CD8-positive, alpha-beta memory T cell (primary cell): ENCODE measurements at regions not wholly inside any gene's neighbourhood (a gene's known extent, or its start where the extent isn't known, plus 50 kb on each side); places are given as distances from the start of the nearest gene placed in this dataset.
A peak's percentile ranks its signal among the peaks of the same experiment; 100 is the strongest.

Experiments
- CTCF ChIA-PET: fragments of 350-600 bp; sonication (Branson Sonifier 250); formaldehyde crosslinking; loops from one replicate; lab custom pipeline; 2021; ENCODE audit warnings: antibody characterized with exemption; lab: Charles Lee
- POLR2A ChIA-PET: fragments of 350-600 bp; sonication (Branson Sonifier 250); formaldehyde crosslinking; loops from one replicate; lab custom pipeline; 2021; ENCODE audit warnings: antibody characterized with exemption; lab: Charles Lee
- DNase-seq, 5 donors: peaks; one replicate each; pipeline versions ENCODE4 v3.0.0 to v3.0.0-alpha.2; 2020 to 2022; ENCODE audit warnings: mixed read lengths in 1 of 5
- H3K27ac ChIP-seq: one replicate; pipeline ENCODE4 v1.7.0; 2013; ENCODE audit warnings: low read depth, mild to moderate bottlenecking, low read length, moderate library complexity
- H3K27me3 ChIP-seq: 2 replicates; pipeline ENCODE4 v1.7.0; 2013; ENCODE audit warnings: low read length, mild to moderate bottlenecking; ENCODE audit not compliant: insufficient read depth, poor library complexity, severe bottlenecking
- H3K36me3 ChIP-seq: 2 replicates; pipeline ENCODE4 v1.7.0; 2013; ENCODE audit warnings: mild to moderate bottlenecking, low read length, moderate library complexity; ENCODE audit not compliant: insufficient read depth
- H3K4me1 ChIP-seq: 2 replicates; pipeline ENCODE4 v1.7.0; 2013; ENCODE audit warnings: mild to moderate bottlenecking, low read length, moderate library complexity; ENCODE audit not compliant: insufficient read depth
- H3K4me3 ChIP-seq: 2 replicates; pipeline ENCODE4 v1.7.0; 2013; ENCODE audit warnings: mild to moderate bottlenecking, low read length
- H3K9me3 ChIP-seq: 2 replicates; pipeline ENCODE4 v1.7.0; 2013; ENCODE audit warnings: mild to moderate bottlenecking, low read length
- H3K27ac Mint-ChIP-seq, 8 donors: one replicate each; pipeline ENCODE4 v1.8.0; 2020 to 2021; ENCODE audit warnings: mixed read lengths in 8 of 8, mild to moderate bottlenecking in 6 of 8, inconsistent platforms in 3 of 8, moderate library complexity in 3 of 8
- H3K27me3 Mint-ChIP-seq, 2 donors: one replicate each; pipeline ENCODE4 v1.8.0; 2020 to 2021; ENCODE audit warnings: mixed read lengths in 2 of 2, mild to moderate bottlenecking in 1 of 2, moderate library complexity in 1 of 2
- H3K36me3 Mint-ChIP-seq, 3 donors: one replicate each; pipeline ENCODE4 v1.8.0; 2020 to 2021; ENCODE audit warnings: mixed read lengths in 3 of 3, inconsistent platforms in 1 of 3, mild to moderate bottlenecking in 1 of 3
- H3K4me1 Mint-ChIP-seq, 3 donors: one replicate each; pipeline ENCODE4 v1.8.0; 2020 to 2021; ENCODE audit warnings: mixed read lengths in 3 of 3, inconsistent platforms in 1 of 3, mild to moderate bottlenecking in 1 of 3
- H3K4me3 Mint-ChIP-seq, 7 donors: one replicate each; pipeline ENCODE4 v1.8.0; 2020 to 2021; ENCODE audit warnings: mixed read lengths in 7 of 7, mild to moderate bottlenecking in 6 of 7, moderate library complexity in 4 of 7, inconsistent platforms in 2 of 7
- H3K9me3 Mint-ChIP-seq, 5 donors: one replicate each; pipeline ENCODE4 v1.8.0; 2020 to 2022; ENCODE audit warnings: mixed read lengths in 5 of 5, mild to moderate bottlenecking in 3 of 5, moderate library complexity in 2 of 5, inconsistent platforms in 1 of 5

DNA sequence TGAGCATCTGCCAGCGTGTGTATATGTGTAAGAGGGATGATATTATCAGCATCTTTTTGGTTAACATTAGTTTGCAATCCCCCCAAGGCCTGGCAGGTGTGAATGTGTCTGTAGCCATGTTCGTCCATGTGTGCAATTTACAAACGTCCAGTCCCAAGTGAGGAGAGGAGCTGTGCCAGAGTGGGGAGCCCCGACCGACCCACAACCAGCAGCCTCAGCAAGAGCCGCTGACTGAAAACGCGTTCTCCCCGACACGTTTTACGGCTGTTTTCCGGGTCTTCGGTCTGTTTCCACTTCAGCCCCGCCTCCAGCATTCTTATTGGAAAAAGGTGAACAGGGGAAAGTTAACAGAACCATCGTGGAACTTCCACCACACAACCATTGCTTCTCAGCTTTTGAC lies 119.1 kb upstream of the SOX1 start:
- Histone ChIP-seq H3K27me3 (no peaks in the 10 kb centered on the region), H3K27ac (no peak overlapping the region), H3K4me1 (no peaks in the 10 kb centered on the region), H3K36me3 (no peaks in the 10 kb centered on the region), H3K4me3 (no peak overlapping the region), H3K9me3 (no peaks in the 10 kb centered on the region)
- ChIA-PET CTCF (no interaction called here), POLR2A (no interaction called here)
- Mint-ChIP-seq H3K4me1 (no peaks in the 10 kb centered on the region), H3K27ac (peak overlapping the region in 1 of 8 donors; percentile 21), H3K36me3 (no peaks in the 10 kb centered on the region), H3K4me3 (no peak overlapping the region), H3K9me3 (peaks cover 0 to 8% (median 2%) of the 10 kb centered on the region in 5 donors), H3K27me3 (peaks cover 0 to 4% of the 10 kb centered on the region in 2 donors)
- DNase-seq = no peak

DNA sequence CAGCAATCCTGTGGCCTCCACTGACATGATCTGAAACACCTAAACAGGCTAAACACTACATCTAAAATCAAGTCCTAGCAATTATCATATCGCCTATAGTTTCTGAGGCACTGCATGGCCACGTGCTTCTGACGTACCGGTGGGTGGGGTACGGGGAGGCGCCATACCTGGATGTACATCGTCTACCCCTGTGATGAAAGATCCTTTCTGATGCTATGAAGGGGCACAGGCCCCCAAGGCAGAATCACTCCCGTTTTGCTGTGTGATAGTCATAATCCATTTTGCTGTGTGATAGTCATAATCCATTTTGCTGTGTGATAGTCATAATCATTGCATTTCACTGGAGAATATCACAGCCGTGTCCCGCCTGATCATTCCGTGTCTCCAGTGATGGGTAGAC lies 118.7 kb upstream of the SOX1 start:
- Mint-ChIP-seq H3K27ac (peak overlapping the region in 1 of 8 donors; percentile 21), H3K27me3 (peaks cover 0 to 2% of the 10 kb centered on the region in 2 donors), H3K4me1 (no peaks in the 10 kb centered on the region), H3K4me3 (no peak overlapping the region), H3K36me3 (no peaks in the 10 kb centered on the region), H3K9me3 (peaks cover 0 to 8% (median 2%) of the 10 kb centered on the region in 5 donors)
- DNase-seq = no peak
- H3K27me3 ChIP-seq = no peaks in the 10 kb centered on the region
- ChIA-PET CTCF (no interaction called here), POLR2A (no interaction called here)
- no peaks in the 10 kb centered on the region for H3K36me3 ChIP-seq
- no peak overlapping the region for H3K27ac ChIP-seq
- H3K4me1 ChIP-seq = no peaks in the 10 kb centered on the region
- H3K4me3 ChIP-seq = no peak overlapping the region
- no peaks in the 10 kb centered on the region for H3K9me3 ChIP-seq

DNA sequence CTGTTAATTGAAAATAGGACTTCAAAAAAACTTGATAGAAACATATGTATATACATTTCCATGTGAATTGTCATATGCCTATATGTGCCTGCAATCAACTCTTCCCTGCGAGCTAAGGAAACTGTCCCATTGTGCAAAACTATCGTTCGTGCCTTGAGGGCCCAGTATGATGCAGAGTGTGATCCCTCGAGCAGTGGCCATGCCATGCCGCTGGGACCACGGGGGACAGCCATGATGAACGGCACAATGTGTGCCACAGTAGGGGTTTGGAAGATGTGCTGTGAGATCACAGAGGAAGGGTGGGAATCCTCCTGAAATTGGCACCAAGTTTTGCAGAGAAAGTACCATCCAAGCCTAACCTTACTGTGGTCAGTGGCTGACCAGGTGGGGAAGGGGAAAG lies 118.1 kb upstream of the SOX1 start:
- ChIA-PET POLR2A (no interaction called here), CTCF (no interaction called here)
- Histone ChIP-seq H3K9me3 (no peaks in the 10 kb centered on the region), H3K36me3 (no peaks in the 10 kb centered on the region), H3K4me1 (no peaks in the 10 kb centered on the region), H3K4me3 (no peak overlapping the region), H3K27ac (no peak overlapping the region), H3K27me3 (no peaks in the 10 kb centered on the region)
- DNase-seq = no peak
- no peak overlapping the region for H3K27ac Mint-ChIP-seq
- no peaks in the 10 kb centered on the region for H3K36me3 Mint-ChIP-seq
- no peak overlapping the region for H3K4me3 Mint-ChIP-seq
- peaks cover 0 to 2% of the 10 kb centered on the region in 2 donors for H3K27me3 Mint-ChIP-seq
- H3K4me1 Mint-ChIP-seq = no peaks in the 10 kb centered on the region
- H3K9me3 Mint-ChIP-seq = peaks cover 0 to 8% (median 2%) of the 10 kb centered on the region in 5 donors

DNA sequence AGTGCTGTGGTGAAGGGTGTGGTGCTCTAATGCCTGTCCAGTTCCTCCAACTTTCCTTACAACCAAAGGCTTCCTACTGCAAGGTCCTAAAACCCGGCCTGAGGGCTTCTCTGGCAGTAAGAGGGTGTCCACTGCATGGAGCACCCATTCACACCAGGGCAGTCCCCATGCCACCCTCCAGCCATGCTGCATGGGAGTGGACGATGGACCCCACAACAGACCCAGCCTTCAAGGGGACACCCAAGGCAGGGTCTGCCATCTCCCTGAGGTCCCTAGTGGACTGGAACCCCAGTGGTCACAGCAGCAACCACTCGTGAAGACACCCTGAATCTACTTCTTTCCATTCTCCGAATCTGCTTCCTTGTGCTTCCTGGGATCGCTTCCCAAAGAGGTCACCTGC lies 117.6 kb upstream of the SOX1 start:
- Histone ChIP-seq H3K27ac (no peak overlapping the region), H3K27me3 (no peaks in the 10 kb centered on the region), H3K4me3 (no peak overlapping the region), H3K9me3 (no peaks in the 10 kb centered on the region), H3K4me1 (no peaks in the 10 kb centered on the region), H3K36me3 (no peaks in the 10 kb centered on the region)
- no peaks in the 10 kb centered on the region for H3K4me1 Mint-ChIP-seq
- DNase-seq = no peak
- peaks cover 0 to 2% of the 10 kb centered on the region in 2 donors for H3K27me3 Mint-ChIP-seq
- H3K9me3 Mint-ChIP-seq = peaks cover 0 to 8% (median 2%) of the 10 kb centered on the region in 5 donors
- POLR2A ChIA-PET = no interaction called here
- H3K36me3 Mint-ChIP-seq = no peaks in the 10 kb centered on the region
- H3K4me3 Mint-ChIP-seq = no peak overlapping the region
- CTCF ChIA-PET = no interaction called here
- no peak overlapping the region for H3K27ac Mint-ChIP-seq

DNA sequence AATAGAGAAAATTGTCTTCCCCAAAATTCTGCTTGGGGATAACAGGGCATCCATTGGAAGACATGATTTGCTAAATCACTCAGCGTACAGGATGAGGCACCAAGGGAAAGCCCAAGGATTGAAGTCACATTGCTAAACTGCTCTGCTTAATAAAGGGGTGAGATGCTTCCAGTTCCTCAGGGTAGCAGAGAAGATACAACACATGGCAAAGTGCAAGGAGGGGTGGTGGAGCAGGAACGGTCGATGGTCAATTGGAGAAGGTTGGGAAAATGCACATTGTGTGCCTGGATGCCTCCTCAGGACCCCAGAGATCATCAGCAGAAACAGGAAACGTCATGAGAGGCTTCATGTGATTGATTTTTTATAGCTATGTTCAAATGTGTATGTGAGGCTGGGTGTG lies 116.3 kb upstream of the SOX1 start:
- H3K4me3 ChIP-seq = no peak overlapping the region
- ChIA-PET CTCF (no interaction called here), POLR2A (no interaction called here)

DNA sequence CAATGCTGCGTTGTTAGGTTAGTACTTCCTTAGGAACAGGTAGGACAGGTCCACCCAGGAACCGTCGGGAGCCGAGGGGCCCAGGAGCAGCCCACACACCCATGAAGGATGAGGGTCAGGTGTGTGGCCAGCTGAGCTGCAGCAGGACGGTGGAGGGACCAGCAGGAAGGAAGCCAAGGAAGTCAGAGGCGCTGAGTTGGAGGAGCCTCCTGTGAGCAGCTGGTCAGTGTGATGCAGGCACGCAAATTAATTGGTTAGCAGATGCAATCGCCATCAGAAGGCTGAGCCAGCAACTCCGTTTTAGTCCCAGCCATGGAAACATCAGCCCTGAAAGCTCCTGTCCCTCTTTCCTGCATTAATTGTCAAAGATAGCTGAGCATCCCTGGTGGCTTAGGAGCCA lies 114.9 kb upstream of the SOX1 start:
- no peak overlapping the region for H3K4me3 ChIP-seq
- Mint-ChIP-seq H3K9me3 (peaks cover 0 to 4% (median 2%) of the 10 kb centered on the region in 5 donors), H3K27ac (no peak overlapping the region), H3K4me1 (no peaks in the 10 kb centered on the region), H3K36me3 (no peaks in the 10 kb centered on the region), H3K4me3 (no peak overlapping the region), H3K27me3 (peaks cover 0 to 4% of the 10 kb centered on the region in 2 donors)
- no peaks in the 10 kb centered on the region for H3K4me1 ChIP-seq
- no peak for DNase-seq
- H3K27me3 ChIP-seq = no peaks in the 10 kb centered on the region
- no peaks in the 10 kb centered on the region for H3K9me3 ChIP-seq
- H3K36me3 ChIP-seq = no peaks in the 10 kb centered on the region
- no peak overlapping the region for H3K27ac ChIP-seq
- POLR2A ChIA-PET = no interaction called here
- CTCF ChIA-PET = no interaction called here

More for the DNA sequence above, 116.3 kb upstream of the SOX1 start:
- H3K4me3 Mint-ChIP-seq = no peak overlapping the region
- no peak overlapping the region for H3K27ac Mint-ChIP-seq
- no peak overlapping the region for H3K27ac ChIP-seq
- no peaks in the 10 kb centered on the region for H3K36me3 ChIP-seq
- no peaks in the 10 kb centered on the region for H3K4me1 Mint-ChIP-seq
- H3K4me1 ChIP-seq = no peaks in the 10 kb centered on the region
- H3K36me3 Mint-ChIP-seq = no peaks in the 10 kb centered on the region
- DNase-seq = no peak
- no peaks in the 10 kb centered on the region for H3K9me3 ChIP-seq
- no peaks in the 10 kb centered on the region for H3K27me3 ChIP-seq
- H3K27me3 Mint-ChIP-seq = peaks cover 0 to 4% of the 10 kb centered on the region in 2 donors
- H3K9me3 Mint-ChIP-seq = peaks cover 0 to 7% (median 2%) of the 10 kb centered on the region in 5 donors

DNA sequence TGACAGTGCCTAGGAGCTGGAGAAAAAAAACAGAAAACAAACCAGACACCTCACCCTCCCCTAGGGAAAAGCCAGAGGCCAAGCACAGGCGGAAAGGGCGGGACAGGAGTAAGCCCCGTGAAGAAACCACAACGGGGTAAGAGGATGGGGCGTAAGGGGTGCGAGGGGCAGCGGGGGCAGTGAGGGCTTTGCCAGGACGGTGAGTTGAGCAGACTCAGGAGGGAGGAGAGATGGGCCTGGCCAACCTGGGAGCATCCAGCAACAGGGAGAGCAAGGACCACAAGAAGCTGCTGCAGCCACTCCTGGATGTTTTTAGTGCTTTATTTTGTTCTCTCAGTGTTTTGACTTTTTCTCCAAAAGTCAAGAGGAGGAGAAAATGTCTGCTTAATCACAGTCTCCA lies 114.1 kb upstream of the SOX1 start:
- Histone ChIP-seq H3K9me3 (no peaks in the 10 kb centered on the region), H3K36me3 (no peaks in the 10 kb centered on the region), H3K4me1 (no peaks in the 10 kb centered on the region), H3K27me3 (no peaks in the 10 kb centered on the region), H3K27ac (no peak overlapping the region), H3K4me3 (no peak overlapping the region)
- ChIA-PET CTCF (no interaction called here), POLR2A (no interaction called here)
- Mint-ChIP-seq H3K36me3 (no peaks in the 10 kb centered on the region), H3K27me3 (peaks cover 0 to 4% of the 10 kb centered on the region in 2 donors), H3K9me3 (peaks cover 0 to 3% (median 2%) of the 10 kb centered on the region in 5 donors), H3K4me1 (no peaks in the 10 kb centered on the region), H3K4me3 (no peak overlapping the region), H3K27ac (no peak overlapping the region)
- no peak for DNase-seq

DNA sequence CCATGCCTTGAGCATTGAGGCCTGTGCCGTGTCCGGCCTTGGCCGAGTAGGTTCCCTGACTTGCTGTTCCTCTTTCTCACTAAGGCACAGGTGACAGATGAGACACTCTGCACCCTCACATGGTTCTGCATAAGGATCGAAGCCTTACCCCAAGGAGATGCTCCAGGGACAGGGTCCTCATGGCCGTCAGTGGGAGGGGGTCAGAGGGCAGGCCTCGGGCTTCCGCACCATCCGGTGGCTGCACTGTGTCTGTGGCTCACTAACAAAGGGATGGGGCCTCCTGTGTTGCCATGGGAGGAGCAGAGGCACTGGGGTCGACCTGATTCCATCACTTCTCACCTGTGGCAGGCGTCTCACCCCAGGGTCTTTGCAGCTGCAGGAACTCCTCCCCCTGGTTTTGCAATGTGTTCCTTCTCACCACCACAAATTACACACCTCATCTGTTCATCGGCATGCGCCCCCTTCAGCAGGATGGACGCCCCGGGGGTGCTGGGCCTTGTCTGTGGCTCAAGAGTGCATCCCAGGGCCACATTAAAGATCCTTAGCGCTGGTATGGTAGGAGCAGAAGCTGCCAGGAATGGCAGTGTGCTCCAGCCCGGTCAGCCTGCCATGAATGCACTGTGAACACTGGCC lies 113.3 kb upstream of the SOX1 start:
- no peaks in the 10 kb centered on the region for H3K36me3 ChIP-seq
- ChIA-PET CTCF (no interaction called here), POLR2A (no interaction called here)
- H3K9me3 ChIP-seq = no peaks in the 10 kb centered on the region
- no peak overlapping the region for H3K4me3 ChIP-seq
- H3K4me1 Mint-ChIP-seq = no peaks in the 10 kb centered on the region
- H3K4me1 ChIP-seq = no peaks in the 10 kb centered on the region
- H3K36me3 Mint-ChIP-seq = no peaks in the 10 kb centered on the region
- no peak for DNase-seq
- peaks cover 0 to 3% (median 2%) of the 10 kb centered on the region in 5 donors for H3K9me3 Mint-ChIP-seq
- no peaks in the 10 kb centered on the region for H3K27me3 ChIP-seq
- peaks cover 0 to 4% of the 10 kb centered on the region in 2 donors for H3K27me3 Mint-ChIP-seq
- no peak overlapping the region for H3K4me3 Mint-ChIP-seq
- no peak overlapping the region for H3K27ac ChIP-seq
- H3K27ac Mint-ChIP-seq = no peak overlapping the region
